HG02870 (cell line): ENCODE measurements at regions not wholly inside any gene's neighbourhood (a gene's known extent, or its start where the extent isn't known, plus 50 kb on each side); places are given as distances from the start of the nearest gene placed in this dataset.

Experiments used
- ATAC-seq: cut with Tn5 transposase; IDR thresholded peaks from one replicate; pipeline ENCODE4 v1.9.1; 2021; ENCODE audit warnings: mild to moderate bottlenecking, moderate library complexity; ENCODE audit not compliant: unreplicated experiment

DNA sequence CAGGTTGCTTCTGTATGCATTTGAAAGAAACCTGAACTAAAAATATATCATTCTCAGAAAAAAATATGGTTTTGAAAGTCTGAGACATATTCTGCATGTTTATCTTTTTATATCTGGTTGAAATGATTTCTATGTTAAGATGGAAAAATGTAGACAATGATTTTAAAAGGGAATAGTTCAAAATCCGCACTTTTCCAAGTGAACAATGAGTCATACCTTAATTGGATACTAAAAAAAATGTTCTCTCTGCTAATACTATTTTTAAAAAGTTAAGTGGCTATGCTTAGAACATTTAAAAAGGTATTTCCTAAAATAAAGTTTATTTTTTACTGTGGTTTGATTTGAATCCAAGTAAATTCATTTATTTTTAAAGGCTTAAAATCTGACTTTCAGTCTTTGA, 801.4 kb downstream of the SLITRK6 start:
- no peak for ATAC-seq

DNA sequence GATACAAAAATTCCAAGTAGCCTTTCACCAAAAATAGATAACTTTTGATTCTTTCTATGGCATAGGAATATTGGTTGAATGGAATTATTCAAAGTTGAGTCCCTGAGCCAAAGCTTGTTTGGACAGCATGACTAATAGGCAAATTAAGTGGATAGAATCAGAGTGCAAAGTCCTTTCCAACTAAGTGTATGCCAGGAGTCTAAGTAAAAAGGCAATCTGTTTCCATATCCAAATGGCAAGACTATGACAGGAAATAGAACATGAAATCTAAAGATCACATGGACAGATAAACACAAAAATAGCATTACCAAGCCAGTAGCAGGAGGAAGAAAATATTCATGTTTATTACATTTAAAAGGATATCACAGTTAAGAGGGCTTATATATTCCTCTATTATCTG, 804.6 kb downstream of the SLITRK6 start:
- no peak for ATAC-seq

DNA sequence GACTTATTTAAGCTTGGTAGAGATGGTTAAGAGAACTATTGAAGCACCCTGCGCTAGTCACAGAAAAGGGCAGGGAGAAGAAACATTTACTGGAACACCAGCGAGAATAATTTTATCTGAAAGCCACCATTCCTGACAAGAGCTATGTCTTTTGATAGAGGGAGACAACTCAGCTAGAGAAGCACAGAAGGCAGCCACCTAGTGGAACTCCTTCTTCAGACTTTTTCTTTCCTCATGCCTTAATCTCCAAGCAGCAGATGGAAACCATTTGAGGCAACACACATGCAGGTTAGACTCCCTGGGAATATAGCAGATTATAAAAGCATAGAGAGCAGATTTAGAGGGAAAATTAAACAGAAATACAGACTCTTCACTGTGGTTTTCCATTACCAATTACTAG, 813.4 kb downstream of the SLITRK6 start:
- ATAC-seq = no peak

DNA sequence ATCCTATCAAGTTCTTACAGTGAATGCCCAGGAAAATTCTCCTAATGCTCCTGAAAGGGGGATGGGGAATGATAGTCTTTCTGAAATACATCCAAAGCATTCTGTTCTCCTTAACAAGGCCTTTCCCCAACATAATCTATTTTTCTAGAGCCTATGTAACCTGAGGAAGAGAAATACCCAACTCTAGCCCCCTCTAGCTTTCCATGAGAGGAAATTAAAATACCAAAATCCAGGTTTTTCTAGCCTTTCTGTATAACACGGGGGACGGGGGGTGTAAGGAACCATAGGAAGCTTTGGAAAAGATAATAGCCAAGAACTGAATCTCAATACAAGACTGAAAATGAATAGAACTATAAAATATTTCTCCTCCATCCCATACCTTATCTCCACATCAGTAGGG, 815.9 kb downstream of the SLITRK6 start:
- ATAC-seq = no peak

DNA sequence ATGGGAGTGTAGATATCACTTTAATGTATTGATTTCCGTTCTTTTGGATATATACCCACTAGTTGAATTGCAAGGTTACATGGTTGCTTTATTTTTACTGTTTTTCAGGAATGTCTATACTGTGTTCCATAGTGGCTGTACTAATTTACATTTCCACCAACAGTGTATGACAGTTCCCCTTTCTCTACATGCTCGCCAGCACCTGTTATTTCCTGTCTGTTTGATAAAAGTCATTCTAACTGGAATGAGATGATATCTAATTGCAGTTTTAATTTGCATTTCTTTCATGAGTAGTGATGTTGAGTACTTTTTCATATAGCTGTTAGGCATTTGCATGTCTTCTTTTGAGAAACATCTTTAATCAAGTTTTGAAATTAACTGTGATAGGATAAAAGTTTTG, 818.6 kb downstream of the SLITRK6 start:
- ATAC-seq = no peak

DNA sequence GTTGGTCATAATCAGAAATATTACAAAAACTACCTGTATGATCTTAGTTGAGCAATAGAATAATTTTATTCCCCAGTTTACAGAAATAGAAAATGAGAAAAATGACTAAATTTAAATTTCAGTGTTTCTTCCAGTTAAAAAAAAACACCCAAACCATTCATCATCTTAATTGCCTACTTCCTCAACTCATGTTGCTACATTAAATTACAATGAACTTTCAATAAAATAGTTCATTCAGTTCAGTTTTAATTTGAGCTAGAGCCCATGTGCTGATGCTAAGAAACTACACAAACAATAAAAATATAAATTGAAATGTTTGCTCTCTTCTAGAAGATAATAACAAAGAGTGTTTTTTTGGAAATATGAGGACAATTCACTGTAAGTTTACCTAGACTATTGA, 820.4 kb downstream of the SLITRK6 start:
- ATAC-seq = no peak

DNA sequence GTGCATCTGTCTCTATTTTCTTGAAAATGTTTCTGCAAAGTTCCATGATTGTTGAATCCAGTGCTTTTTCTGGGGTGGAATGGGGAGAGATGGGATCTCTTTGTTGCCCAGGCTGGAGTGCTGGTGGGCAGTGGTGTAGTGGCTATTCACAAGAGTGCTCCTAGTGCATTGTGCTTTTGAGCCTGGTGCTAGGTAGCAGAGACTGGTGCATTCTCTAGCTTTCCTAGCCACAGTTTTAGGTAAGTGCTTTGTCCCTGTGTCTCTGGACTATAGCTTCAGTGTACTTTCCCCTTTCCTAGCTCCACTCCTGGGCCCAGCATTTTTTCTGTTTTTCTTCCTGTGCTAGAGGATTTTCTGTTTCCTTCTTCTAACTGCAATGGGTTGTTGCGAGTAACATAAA, 825.6 kb downstream of the SLITRK6 start:
- no peak for ATAC-seq

DNA sequence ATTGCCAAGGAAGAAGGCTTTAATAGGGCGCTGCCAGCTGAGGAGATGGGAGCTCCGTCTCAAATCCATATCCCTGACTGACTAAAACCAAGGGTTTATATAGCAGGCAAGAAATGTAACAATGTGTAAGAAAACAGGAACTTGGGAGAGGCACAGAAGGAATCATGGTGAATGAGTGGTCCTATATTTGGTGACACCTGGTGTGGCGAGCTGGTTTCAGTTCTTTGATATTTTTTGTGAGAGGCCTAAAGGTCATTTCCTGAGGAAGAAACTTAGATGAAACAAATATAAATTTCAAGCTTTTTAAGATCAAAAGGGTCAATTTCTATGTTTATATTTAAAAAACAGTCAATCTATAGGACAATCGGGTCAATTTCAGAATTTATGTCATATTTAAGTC, 826.3 kb downstream of the SLITRK6 start:
- ATAC-seq = no peak

DNA sequence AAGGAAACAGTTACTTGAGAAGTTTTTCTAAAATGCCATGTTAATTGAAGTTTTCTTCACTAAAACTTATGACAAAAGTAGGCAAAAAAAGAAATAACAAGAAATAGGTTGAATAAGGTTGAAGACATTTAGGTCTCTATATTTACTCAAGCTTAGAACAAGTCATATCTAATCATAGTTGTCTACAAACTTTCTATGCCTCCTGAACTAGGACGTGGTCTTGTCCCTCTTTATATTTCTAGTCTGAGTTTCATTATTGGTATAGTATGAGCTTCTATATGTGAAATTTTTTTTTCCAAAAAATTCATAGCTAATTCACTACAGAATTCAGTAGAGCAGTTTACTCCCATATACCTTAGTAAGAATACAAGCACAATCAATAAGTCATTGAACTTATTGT, 836.4 kb downstream of the SLITRK6 start:
- ATAC-seq = no peak

DNA sequence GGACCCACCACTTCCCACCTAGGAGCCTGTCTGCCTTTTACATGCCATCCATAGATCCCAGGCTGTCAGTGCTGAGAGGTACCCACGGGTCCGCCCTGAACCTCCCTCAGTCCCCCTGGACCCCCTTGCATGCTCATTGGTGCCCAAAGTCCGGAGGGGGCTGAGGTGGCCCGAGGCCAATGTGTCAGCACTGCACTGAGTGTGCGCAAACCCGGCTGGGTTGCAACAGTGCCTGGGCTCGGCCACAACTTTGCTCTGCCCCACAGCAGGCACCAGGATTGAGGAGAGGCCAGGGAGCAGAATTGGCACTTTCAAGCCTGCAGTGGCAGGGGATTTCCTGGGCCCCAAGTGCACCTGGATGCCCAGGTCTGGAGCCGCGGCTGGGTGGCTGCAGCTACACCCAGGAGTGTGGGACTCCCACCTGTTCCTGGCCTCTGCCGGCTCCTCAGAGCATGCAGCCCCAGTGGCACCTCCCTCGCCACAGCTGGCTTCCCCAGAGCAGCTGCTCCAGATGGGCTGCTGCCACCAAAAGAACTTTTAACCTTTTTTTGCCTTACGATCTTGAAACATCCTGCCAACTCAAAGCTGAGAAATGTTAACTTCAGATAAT, 837.0 kb downstream of the SLITRK6 start:
- no peak for ATAC-seq

DNA sequence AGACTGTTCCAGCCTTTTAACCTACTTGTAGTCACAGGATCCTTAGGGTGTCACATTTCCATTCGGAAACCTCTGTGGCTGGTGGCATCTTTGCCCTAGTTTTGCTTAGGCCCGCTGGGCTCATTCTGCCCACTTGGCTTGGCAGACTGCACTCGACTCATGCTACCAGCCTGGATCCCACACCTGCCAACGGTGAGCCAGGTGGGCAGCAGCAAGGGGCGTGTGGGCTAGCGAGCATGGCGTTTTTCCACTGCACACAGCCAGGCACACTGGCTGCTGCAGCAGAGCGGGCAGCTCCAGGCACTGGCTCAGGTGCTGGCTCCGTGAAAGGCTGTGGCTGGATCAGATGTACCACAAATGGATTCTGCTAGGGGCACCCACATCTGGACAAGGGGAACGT, 838.2 kb downstream of the SLITRK6 start:
- ATAC-seq = no peak

DNA sequence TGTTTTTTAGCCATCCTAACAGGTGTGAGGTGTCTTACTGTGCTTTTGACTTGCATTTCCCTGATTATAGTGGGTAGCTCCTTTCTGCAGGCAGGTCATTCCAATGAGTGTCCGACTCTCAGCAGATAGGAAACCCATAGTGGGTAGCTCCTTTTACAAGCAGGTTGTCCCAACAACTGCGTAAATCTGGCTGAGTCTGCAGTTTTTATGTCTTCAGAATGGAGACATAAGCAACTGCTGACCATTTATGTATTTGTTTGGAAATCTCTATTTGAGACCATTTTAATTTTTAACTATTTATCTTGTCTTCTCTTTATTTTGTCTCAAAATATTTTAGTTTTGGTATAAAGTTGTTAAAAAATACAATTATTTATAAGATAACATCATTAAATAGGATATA, 839.4 kb downstream of the SLITRK6 start:
- no peak for ATAC-seq

DNA sequence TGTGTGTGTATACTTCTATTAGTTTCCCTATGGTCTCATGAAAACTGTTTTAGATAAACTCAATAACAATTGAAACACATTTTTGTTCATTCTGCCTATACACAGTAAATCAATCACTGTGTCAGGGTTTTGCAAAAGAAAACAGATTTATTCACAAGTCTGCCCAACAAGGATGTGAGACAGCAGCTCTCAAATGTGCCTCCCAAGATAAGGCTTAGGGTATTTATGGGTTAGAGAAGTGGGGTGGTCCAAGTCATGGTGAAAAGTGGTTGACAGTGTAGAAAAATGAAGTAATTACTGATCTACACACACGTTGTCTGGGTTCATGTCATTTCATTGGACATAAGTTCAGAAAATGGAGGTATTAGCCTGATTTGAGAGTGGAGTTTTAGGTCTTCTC, 844.6 kb downstream of the SLITRK6 start:
- ATAC-seq = no peak

DNA sequence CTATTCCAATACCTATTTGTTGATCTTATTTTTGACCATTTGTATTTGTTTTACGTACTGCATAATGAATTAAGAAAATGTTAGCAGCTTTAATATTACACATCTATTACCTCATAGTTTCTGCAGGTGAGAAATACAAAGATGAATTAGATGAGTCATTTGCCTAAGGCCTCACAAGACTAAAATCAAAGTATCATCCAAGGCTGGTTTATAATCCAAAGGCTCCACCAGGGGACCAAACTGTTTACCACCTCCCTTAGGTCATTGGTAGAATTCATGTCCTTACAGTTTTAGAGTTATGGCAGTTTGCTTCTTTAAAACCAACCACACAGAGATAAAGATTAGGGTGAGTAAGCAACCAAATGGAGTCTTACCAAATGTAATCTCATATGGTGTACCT, 848.1 kb downstream of the SLITRK6 start:
- no peak for ATAC-seq

DNA sequence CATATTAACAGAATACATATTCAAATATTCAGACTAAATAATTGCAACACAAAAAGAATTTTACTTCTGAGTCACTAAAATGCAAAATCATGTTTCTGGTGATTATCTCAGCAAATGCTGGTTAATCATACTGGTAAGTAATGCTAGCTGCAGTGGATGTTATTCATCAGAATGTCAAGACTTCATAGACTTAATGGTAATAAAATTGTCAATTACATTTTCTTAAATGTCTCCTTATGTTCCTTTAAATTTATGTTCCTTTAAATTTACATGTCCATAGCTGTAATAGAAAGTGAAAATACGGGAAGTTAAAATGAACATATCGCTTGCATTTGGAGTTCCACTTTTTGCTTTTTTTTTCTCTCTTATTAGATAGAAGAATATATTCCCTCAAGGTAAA, 853.0 kb downstream of the SLITRK6 start:
- ATAC-seq = no peak

DNA sequence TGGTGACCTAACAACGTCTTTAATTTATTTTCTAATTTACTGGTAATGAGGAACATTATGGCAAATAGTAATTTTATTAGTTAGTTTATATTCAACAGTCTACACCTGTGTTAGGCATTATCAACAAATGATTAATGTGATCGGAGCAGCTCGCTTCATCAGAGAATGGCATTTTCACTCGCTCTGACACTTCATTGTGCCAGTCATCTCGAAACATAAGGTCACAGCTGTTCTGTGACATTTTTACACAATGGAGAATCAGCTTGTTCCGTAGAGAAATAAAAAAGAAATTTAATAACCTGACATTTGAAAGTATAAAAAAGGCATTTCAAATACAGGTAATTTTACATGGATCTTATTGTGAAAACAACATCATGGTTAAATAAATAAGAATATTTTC, 858.4 kb downstream of the SLITRK6 start:
- ATAC-seq = no peak

DNA sequence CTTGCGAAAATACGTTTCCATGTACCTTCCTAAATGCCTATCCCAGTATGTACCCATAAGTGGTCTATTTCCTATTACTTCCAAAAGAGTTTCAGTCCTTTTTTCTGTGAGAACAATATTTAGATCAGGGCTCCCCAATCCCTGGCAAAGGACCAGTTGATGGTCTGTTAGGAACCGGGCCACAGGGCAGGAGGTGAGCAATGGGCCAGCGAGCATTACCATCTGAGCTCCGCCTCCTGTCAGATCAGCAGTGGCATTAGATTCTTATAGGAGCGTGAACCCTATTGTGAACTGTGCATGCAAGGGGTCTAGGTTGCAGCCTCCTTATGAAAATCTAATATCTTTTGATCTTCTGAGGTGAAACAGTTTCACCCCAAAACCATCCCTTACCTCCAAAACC, 859.1 kb downstream of the SLITRK6 start:
- ATAC-seq = no peak

DNA sequence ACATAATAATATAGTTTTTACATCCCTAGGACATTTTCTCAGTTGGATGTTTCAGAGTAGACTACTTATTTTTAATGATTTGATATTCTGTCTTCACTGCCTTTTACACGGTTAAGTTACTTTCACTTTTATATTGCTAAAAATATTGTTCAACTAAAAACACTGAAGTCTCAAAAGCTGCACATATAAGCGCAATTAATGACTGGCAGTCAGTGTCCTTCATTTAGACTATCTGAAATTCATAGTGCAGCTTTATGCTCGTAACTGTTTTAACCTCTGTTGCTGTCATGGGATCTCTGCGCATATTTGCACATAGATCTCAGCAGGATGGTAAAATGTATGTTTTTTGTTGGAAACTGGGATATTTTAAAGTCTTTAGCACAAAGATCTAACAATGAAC, 864.3 kb downstream of the SLITRK6 start:
- no peak for ATAC-seq

DNA sequence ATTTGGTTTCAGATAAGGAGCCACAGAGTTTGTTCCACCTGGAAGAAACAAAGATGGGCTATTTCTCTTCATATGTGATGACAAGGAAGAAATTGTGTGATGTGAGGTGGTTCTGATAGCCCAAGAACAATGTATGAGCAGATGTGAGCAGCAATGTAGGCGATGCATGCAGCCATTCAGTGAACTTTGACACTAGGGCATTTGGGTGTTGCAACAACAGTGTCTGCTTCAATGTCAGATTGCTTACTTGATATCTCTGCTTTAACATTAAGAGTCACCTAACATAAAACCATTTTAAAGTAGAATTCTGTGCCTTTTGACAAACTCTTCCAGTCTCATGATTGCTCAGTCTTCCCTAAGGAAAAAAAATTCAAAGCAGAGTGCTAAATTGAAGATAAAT, 865.4 kb downstream of the SLITRK6 start:
- no peak for ATAC-seq

DNA sequence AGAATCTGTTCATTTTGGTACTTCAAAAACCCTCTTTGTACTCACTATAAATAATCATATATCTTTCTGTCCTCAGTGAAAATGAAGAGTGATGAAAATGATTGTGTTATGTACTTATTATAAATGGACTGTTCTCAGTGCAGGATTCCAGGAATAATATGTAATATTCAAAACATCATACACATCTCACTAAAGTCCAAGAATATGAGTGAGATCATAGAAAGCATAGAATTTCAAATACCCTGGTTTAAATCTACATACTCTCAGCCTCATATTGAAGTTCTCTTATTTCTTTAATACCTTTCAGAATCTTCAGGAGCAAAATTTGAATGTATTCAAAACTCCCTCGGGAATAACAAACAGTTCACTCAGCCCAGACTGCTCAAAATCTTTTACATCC, 868.0 kb downstream of the SLITRK6 start:
- no peak for ATAC-seq

DNA sequence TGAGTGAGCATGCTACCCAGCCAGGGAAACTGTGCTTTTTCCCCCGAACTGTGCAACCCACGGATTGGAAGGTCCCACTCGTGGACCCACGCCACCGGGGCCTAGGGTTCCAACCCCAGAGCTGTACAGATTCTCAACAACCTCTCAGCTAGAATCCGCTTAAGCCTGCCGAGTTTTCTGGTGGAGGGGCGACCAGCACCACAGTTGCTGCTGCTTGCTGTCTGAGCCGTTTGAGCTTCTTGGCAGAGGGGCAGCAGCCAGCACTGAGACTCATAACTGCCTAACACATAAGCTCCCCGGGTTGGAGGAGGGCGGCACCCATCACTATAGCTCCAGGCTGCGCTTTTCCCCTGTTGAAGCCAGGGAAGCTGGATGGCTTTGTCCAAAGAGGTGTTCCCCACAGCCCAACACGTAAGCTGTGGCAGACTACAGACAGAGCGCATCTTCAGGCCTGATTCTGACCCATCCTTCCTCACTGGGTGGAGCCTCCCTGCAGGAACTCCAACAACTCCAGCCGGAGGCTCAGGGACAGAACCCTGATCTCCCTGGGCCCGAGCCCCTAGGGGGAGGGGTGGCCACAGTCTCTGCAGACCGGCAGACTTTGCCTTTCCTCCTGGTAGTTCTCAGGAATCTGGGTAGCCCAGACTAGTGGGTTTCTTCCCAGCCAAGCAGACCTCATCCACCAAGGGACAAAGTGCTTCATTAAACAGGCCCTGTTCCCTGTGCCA, 871.6 kb downstream of the SLITRK6 start:
- no peak for ATAC-seq

DNA sequence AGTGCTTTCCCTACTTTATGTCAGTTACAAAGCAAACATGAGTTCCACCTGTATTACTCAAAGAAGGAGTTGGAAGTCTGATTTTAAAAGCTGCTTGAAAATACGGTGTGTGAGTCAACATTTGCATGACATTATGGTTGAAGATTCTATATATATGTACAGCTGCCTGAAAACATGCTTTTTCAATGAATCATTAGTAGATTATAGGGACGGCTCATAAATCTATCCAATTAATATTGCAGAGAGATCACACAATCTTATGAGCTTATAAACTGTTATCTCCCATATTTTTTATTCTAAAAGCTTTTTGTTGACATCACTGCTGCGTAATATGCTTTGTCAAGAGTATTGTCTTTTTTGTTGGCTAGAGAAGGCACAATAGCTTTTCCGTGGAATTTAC, 873.8 kb downstream of the SLITRK6 start:
- no peak for ATAC-seq

DNA sequence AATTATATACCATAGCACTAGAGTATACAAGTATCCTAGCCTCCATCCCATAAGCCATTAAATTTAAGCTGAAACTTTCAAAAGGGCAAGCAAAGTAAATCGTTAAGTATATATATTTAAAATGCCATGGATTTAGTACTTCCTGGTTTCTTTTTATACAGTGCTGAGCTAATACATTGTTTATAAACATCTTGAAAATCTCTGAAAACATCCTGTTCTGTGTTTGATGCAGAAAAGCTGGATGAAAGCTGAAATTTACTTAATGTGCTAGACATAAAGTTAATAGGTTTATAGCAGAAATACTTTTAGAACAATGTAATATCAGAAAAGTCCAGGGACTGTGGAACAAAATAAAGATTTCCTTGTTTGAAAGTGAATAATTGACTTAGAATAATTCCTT, 875.4 kb downstream of the SLITRK6 start:
- no peak for ATAC-seq
